NCI-H2171 (cell line): ENCODE measurements at regions not wholly inside any gene's neighbourhood (a gene's known extent, or its start where the extent isn't known, plus 50 kb on each side); places are given as distances from the start of the nearest gene placed in this dataset.
"Not testable (repeated sequence)": the region's sequence is repeated elsewhere in the genome, so short reads cannot be mapped to it uniquely, and the experiment has no call there.

ENCODE experiments used
- DNase-seq: peaks from one replicate; lab custom pipeline; 2025; lab: John Stamatoyannopoulos, UW

DNA sequence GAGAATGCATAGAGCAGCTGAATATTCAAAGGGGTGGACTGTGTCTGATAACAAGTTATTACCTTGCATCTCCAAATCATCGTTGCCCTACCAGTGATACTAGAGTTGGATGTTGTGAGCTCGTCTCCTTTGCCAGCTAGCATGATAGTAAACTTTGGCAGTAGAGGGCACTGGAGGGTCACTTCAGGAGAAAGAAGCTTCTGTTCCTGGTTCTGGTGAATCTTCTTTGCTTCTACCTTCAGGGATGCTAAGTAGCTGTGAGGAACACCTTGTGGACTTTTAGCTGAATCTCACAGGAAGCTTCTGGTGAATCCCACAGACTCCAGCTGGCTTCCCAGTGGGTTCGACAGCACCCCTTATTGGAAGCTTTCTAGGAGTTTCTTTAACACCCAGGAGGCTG lies 626.6 kb upstream of the SGCD start:
- no peak for DNase-seq

DNA sequence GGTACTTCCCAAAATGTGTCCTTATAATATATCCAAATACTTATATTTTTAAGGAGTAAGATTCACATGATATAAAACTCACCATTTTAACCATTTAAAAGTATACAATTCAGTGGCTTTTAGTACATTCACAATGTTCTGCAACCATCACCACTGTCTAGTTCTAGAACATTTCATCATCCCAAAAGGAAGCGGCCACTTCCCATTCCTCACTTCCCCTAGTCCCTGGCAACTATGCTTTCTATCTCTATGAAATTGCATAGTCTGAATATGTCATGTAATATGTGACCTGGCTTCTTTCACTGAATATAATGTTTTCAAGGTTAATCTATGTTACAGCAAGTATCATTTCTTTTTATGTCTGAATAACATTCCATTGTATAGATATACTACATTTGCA lies 615.1 kb upstream of the SGCD start:
- no peak for DNase-seq

DNA sequence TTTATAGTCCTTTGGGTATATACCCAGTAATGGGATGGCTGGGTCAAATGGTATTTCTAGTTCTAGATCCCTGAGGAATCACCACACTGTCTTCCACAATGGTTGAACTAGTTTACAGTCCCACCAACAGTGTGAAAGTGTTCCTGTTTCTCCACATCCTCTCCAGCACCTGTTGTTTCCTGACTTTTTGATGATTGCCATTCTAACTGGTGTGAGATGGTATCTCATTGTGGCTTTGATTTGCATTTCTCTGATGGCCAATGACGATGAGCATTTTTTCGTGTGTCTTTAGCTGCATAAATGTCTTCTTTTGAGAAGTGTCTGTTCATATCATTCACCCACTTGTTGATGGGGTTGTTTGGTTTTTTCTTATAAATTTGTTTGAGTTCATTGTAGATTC lies 612.5 kb upstream of the SGCD start:
- not testable (repeated sequence) for DNase-seq

DNA sequence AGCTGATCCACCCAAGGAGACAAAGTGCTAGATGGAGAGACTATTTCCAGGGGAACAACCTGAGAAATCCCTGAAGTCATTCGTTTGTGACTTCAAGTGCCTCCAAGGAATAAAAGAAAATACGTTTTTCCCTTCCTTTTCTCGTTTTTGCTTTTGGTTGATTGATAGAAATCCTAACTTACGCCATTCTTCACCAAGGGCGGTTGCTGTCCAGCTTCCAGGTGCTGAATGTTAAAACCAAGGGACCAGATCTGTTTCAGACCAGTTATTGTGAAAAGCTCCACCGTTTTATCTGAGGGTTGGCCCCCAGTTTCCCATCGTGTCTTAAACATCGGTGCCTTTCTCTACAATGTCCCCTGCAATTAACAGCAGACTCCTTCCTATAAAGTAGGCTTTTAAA lies 600.7 kb upstream of the SGCD start:
- no peak for DNase-seq

DNA sequence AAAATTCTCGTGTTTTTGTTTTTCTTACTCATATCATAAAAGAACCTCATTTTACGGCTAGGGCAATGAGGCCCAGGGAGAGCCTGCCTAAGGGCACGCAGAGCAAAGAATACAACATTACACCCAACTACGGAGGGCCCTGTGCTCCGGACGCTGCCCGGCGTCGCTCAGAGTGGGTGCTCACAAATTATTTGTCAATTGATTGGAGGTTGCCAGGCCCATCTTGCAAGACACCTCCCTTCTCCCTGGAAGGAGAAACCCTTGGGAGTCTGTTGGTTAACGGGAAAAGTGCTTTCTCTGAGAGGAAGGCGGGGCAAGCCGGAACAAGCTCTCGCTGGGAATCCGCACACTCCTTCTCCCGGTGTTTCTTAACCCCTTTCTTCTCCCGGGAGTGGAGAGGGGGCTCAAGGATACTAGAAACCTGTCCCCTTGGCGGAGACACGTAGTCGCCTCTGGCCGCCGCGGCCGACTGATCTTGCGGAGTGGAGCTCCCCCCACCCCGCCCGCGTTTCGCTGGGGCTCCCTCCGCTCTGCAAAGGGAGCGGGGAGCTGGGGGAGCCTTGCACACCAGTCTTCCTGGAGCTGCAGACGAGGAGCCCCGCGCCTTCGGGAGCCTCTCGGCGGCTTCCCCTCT lies 599.3 kb upstream of the SGCD start:
- peak; percentile 29 for DNase-seq

DNA sequence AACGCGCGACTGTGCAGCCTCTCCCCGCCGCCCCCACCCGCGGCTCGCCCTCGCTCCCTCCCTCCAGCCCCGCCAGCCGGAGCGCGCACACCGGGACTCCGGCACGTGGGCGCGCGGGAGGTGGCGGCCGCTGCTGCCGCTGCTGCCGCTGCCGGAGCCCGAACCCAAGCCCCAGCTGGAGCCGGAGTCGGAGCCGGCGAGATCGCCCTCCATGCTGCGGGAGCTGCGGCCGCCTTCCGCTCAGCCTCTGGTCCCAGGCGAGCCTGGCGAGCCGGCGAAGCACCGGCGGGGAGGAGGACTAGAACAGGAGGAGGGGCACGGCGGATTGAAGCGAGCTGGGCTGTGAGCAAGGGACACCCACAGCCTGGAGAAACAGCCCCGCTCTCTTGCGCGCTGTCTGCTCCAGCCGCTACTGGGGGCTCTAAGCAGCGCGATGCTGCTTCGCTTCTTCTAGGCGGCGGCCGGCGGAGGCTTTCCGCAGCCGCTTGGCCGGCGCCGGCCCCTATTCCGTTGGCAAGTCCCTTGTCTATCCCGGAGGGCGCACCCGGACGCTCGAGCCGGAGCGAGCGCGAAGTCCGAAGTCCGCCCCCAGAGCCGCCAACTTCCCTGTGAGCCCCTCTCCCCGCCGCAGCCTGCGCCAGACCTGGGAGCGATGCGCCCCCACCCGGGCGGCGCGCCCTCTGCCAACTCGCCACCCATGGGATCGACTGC lies 598.7 kb upstream of the SGCD start:
- DNase-seq: peak; percentile 37

DNA sequence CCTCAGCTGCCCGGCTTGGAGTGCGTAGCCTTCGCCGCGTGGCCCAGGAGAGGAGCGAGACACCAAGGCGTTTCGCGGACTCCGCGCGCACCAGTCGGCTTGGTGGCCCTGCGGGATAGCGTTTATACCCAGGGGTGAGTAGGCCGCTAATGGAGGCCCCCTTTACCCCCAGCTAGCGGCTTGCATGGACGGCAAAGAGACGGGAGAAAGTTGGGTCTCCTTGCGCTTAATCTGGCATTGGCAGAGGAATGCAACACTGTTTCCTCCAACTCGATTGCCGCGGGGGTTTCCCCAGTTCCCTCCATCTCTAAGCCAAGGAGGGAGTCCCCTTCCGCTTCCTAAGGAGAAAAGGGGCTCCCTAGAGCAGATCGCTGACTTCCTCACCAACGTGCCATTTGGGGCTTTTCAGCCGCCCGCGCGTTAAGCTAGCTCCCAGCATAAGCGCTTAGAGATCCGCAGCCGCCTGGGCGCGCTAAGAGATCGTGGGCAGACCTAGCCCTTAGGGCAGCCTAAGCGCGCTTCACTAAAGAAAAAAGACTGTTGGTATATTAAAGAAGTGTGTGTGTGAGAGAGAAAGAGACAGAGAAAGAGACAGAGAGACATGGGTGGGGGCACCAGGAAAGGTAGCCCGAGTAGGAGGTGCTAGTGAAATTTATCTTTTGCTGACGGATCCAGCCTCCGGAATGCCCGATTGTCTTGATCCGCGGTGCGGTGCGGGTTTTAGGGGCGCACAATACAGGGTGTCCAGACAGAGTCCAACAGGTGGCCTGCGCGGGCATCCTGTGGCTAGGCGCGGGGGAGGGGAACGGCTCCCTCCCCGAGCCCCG lies 597.9 kb upstream of the SGCD start:
- peak; percentile 45 for DNase-seq

DNA sequence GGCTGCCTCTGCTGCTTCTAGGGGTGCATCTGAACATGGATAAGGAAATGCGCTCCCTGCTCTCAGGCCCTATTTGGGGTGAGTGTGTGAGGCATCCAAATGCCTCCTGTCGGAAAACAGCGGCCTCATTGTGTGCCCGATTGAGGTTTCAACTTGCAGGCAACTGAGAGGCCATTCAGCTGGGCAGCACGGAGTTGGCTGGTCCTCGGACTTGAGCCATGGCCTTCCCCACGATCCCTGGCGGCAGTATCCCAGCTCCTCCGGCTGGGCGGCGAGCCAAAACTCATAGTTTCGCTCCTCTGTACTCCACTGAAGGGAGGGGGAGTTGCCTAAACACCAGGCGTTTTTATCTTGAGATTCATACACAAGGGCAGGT lies 597.3 kb upstream of the SGCD start:
- DNase-seq: peak; percentile 31

DNA sequence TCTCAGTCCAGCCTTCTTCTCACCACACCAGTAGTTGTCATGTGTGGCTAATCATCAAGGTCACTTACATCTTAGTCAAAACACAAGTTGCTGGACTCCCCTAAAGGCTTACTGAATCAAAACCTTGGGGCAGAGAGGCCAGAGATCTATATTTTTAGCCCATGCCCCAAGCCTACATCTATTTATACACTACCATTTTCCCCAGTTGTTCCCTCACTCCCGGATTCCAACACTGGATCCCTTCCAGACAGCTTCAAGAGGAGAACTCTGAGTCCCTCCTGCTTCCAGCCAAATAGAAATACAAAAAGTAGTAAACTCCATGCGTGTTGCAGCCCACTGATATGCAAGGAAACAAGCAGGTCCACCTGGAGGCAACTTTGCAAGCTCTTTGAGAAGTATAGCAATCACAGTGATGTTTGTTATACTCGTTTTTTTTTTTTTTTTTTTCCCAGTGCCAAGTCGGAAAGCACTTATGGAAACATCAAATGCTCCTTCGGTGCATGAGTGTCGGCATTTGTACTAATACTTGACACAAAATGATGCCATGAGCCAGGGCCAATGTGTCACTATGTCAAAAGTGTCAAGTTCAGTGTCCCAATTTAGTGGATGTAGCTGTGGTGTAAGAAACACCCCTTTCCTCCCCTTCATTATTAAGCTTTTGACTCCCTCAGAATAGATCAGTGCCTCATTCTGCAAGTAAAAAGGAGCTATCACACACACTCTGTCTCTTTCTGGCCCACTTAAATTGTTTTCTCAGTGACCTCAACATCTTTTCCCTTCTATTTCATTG lies 594.2 kb upstream of the SGCD start:
- DNase-seq: no peak

DNA sequence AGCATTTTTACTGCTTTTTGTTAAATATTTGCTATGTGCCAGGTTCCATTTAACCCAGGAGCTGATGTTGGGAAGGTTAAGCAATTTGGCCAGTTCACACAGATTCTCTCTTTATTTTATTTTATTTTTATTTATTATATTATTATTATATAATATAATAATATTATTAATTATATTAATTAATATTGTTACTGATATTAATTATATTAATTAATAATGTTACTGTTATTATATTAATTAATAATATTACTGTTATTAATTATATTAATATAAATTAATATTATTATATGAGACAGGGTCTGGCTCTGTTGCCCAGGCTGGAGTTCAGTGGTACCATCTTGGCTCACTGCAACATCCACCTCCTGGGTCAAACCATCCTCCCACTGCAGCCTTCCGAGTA lies 593.0 kb upstream of the SGCD start:
- DNase-seq: no peak

DNA sequence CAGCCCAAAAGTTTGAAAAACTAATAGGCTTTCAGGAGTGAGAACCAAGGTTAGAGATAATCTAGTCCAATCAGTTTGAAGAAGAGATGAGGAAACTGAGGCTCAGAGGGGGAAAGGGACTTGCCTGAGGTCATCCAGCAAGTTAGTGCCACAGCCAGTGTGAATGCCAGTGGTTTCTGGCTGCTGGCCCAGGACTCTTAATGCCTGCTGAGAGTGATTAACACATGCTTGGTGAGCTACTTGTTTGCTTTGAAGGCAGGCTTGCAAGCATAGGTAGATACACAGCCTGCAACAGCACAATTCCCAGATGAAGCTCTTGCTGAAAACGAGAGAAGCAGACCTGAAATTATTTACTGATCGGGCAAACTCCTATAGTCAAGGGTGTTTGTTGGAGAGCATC lies 591.6 kb upstream of the SGCD start:
- DNase-seq: no peak

DNA sequence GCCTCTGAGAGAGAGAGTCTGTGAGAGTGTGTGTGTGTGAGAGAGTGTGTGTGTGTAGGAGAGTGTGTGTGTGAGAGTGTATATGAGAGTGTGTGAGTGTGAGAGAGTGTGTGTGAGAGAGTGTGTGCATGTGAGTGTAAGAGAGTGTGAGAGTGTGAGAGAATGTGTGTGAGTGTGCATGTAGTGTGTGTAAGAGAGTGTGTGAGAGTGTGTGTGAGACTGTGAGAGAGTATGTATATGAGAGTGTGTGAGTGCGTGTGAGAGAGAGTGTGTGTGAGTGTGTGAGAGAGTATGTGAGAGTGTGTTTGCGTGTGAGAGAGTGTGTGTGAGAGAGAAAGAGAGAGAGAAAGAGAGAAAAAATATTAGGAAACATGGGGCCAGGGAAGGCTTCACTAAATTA lies 588.3 kb upstream of the SGCD start:
- DNase-seq: no peak

DNA sequence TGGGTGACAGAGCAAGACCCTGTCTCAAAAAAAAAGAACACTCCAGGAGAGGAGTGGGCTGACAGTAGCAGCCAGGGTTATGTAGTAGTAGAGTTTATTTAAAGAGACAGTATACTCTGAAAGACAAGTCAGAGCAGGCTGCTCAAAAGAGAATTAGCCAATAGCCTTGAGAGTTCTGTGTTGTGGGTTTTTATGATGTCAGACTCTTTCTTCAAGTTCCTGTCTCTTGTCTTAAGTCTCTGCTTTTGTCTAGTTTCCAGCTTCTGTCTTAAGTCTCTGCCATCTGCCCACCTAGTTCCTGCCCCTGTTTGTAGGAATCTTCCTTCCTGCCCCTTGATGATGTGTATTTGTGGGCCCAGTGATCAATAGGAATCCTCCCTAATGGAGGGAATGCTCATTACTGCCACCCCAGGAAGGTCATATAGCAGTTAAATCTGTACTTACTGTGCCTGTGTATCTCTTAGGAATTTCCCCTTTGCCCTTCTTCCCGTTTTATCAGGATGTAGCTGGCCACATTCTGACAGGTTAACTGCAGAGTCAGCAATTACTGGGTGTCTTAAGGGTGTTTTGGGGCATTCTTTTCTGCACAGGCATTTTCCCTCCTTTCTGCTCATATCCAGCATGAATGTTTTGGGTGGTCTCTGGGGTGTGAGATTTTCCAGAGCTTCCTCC lies 580.5 kb upstream of the SGCD start:
- no peak for DNase-seq

DNA sequence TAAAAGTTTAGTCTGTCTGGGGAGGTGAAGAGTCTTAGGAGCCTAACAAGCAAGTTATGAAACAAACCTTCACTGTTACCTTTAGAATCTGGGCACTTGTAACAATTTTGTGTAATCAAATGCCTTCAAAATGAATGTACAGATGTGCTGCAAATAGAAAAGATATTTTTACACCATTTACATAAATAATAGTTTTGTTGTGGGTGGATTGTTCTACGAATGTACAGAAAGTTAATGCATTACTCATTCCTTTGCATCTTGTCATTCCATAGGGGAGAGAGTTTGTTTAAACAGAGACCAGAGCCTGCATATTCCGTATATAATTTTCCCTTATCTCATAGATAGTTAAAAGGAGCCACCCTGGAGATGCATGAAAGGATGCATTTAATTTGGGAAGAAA lies 576.9 kb upstream of the SGCD start:
- DNase-seq: no peak

DNA sequence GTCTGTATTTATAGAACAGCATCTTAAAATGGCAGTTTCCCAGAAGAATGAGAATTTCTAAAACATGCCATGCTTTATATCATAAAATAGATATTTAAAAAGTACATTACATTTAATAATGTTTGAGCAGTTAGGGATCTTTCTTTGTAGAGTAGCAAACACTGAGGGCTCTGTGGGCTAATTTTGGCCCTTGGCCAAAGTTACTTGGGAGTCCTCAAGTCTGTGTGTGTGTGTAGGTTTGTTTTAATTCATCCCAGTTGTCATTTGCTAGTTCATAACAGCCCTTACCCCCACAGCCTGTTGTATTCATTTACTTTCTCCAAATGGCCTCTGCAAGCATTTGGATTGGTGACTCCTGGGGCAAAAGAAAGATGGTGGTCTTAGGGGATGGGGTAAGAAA lies 576.4 kb upstream of the SGCD start:
- DNase-seq: no peak

DNA sequence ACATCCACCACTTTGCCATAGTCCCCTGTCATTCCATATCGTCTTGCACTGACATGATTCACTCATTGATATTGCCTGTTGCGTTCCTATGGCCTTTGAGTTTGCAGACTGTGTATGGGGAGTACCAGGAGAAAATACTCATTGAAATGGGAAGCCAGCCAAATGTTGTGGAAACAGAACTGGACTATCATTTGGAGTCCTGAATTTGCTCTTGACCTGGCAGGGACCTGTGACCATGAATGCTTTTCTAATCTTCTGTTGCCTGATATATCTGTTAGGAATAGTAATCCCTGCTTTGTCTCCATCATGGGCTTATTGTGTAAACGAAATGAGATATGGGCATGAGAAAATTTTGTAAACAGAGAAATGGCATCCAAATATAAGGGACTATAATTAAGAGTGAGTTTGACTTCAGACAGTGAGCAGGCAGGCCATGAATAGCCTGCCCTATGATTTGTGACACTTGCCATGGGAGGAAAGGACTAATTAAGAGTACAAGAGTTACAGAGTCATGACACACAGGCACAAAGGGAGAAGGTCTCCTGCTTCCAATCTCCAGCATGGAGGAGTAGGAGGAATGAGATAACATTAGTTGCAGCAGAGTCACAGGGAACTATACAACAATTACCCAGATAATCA lies 572.9 kb upstream of the SGCD start:
- DNase-seq: no peak

DNA sequence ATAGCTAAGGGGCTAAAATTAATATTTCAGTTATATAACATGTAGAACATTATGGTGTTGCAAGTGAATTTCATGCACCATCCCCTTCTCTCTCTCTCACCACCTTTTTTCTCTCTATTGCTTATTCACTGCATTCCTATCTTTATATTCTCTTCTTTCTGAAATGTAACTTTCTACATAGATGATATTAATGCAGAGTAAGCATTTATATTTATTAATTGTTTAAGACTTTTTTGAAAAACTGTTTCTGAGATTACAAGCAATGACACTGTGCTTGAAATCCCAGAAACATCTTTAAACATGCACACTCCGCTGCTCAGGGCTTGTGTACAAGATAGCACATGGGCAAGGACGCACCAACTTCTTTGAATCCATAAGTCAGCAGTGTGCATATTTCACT lies 567.7 kb upstream of the SGCD start:
- DNase-seq: no peak

DNA sequence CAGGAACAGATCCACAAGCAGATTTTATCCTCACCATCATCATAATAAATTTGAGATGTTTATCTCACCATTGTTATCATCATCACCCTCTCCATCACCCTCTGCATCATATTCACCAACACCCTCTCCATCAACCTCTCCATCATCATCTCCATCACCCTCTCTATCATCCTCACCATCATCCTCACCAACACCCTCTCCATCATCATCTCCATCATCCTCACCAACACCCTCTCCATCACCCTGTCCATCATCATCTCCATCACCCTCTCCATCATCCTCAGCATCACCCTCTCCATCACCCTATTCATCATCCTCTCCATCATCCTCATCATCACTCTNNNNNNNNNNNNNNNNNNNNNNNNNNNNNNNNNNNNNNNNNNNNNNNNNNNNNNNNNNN lies 567.0 kb upstream of the SGCD start:
- DNase-seq: no peak

DNA sequence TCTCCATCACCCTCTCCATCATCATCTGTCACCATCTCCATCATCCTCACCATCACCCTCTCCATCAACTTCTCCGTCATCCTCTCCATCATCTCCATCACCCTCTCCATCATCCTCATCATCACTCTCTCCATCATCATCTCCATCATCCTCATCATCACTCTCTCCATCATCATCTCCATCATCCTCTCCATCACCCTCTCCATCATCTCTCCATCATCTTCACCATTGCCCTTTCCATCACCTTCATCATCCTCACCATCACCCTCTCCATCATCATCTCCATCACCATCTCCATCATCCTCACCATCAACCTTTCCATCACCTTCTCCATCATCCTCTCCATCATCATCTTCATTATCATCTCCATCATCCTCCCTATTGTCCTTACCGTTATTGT lies 565.5 kb upstream of the SGCD start:
- no peak for DNase-seq

DNA sequence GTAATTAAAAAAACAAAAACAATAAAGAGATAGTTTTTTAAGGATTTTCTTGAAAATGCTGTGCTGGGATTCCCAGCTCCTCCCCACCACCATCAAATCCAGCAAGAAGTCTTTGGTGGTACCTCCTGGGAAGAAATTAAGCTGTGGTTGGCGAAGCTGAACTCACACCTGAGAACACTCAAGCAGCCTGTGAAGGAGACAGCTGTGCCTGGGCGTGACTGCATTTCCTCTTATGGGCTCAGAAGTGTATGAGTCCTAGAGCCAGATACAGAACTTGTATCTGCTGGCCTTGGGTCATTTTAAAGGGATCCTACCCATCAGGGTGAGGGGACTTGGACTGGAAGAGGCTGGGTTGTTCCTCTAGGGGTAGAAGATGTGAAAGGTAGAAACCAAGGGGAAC lies 561.2 kb upstream of the SGCD start:
- DNase-seq: no peak

DNA sequence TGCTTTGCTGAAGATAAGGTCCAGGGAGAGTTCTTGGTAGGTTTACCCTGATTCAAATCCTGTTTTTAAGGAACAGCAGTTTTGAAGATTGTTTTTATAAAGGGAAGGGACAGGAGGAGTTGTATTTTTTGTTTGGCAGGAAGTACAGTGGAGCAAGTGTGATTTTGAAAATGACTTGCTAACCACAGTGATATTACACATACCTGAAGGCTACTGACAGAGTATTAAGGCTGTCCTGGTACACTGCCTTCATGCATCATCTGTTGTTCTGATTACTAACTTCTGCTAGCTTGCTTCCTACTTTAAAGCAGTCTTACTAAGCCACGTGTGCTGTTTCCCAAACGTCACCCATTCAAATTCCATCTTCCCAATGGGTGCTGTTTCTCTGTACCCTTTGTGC lies 559.5 kb upstream of the SGCD start:
- no peak for DNase-seq
